HG03432 (cell line): ENCODE measurements at regions not wholly inside any gene's neighbourhood (a gene's known extent, or its start where the extent isn't known, plus 50 kb on each side); places are given as distances from the start of the nearest gene placed in this dataset.

Experiments
- ATAC-seq: cut with Tn5 transposase; IDR thresholded peaks from one replicate; pipeline ENCODE4 v1.9.1; 2021; ENCODE audit warnings: mild to moderate bottlenecking, moderate library complexity; ENCODE audit not compliant: unreplicated experiment

GRCh38 chr3:88209356-88209755 lies 59.6 kb downstream of the C3orf38 start:
- no peak for ATAC-seq

DNA sequence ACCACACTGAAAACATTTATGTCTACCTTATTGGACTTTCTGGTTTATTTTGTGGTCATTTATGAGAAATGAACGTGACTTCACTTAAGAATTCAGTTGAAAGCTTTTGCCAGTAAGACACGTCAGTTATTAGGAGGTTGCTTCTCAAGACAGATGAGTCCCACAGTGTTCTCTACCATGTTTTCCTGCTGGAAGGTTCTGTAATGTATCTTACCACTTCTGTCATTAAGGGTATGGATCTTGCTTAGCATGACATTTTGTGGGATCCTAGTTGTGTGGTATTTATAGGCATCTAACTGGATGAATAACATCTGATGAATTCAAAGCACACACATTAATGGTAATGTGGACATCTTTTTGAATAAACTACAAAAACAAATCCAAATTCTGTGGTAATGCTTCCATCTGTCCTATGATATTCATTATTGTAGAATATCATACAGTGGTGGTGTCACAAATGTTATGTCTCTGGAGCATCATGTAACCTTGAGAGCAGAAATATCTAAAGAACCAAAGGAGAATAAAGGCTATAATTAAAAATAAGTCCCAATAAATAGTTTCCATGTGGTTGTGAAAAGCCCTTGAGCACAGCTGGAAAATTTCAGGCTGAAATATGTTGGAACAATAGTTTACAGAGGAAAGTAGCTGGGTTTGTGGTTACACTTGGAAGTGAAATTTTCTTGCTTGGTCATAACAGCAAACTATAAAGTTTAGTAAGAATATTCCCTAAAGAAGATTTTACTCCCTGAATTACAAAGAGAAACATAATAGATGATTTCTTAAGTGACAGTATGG lies 61.5 kb downstream of the C3orf38 start:
- no peak for ATAC-seq

DNA sequence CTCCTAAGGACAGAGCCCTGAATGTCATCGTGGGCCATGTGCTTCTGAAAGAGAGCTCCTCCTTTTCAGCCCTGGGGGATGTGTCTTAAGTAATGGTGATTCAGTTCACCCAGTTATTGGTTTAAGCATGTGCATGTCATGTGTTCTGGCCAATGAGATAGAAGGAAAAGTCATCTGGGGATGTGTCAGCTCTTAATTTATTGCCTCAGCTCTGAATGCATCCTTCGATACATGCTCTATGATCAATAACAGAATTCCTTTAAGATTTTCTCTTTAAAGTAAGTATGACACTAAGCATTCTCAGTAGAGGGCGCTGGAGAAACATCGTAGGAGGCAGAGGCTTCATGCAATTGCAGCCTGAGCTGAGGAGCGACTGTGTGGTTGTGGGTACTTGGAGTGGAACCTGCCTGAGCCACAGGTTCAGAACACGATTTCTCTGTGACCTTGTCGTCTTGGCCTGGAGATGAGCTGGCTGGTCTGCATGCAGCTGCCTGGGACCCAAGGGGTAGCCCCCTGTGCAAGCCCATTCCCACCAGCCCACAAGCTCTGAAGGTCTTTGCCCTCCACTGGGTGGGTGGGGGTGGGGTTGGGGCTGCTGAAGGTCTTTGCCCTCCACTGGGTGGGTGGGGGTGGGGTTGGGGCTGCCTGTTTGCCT lies 69.5 kb downstream of the C3orf38 start:
- peak; percentile 94 for ATAC-seq

- ATAC-seq = no peak
Observed at GRCh38 chr3:88220126-88220525, 70.4 kb downstream of the C3orf38 start.

DNA sequence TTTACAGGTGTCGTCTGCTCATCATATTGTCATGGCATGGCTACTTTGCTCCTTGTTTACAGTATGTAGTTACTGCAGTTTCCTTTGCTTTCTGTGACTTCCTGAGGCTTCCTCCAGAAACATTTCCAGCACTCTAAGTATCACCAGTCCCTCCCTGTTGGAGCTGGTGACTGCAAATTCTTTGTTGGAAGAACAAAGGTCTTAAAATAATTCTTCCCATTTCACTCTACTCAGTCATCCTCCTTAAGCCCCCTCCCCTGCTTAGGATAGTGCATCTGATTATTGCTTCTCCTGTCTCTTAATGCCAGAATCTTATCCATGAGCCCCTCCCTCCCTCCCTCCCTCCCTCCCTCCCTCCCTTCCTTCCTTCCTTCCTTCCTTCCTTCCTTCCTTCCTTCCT lies 72.0 kb downstream of the C3orf38 start:
- no peak for ATAC-seq

DNA sequence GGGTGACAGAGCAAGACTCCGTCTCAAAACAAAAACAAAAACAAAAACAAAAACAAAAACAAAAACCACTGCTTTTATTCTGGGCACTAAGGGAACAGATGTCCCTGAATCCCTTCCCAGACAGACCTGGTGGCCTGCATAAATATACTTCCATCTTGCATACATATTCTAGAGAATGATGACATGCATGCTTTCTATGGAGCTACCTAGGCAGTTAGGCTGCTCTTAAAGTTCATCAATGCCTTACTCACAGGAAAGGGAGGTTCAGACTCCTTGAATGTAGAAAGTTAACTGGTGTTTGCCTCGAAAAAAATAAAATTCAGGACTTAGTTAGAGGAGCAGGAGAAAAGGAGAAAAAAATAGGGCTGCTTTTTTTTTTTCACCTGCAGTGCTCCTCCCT lies 72.6 kb downstream of the C3orf38 start:
- no peak for ATAC-seq

DNA sequence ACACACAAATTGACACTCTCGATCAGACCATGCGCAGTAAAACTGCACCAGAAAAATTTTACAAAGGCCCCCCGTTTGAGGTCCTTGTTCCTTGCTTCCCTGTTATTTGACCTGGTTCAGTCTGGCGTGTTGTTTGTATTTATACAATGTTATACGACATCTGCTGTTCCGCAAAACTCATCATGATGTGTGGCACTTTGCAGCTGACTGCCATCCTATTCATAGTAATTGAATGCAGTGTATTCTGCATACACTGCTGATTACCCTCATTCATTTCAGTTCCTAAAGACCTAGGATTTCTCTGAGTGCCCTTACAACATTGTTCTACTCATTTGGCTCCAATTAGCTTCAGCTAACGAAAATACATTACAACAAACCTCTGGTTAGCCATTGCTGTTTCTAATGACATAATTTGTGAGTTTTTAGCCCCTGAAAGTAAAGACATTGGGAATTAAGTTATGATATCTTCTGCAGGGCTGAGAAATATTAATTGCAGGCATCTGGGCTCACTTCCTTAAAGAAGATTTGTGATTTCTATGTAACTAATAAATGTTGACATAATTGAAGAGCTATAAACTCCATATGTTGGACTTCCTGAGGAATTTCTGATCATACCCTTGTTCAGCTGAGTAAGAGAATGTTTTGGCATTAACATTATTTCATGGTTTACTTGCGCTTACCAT lies 75.7 kb downstream of the C3orf38 start:
- no peak for ATAC-seq

GRCh38 chr3:88226910-88227309 lies 77.2 kb downstream of the C3orf38 start:
- ATAC-seq = no peak

DNA sequence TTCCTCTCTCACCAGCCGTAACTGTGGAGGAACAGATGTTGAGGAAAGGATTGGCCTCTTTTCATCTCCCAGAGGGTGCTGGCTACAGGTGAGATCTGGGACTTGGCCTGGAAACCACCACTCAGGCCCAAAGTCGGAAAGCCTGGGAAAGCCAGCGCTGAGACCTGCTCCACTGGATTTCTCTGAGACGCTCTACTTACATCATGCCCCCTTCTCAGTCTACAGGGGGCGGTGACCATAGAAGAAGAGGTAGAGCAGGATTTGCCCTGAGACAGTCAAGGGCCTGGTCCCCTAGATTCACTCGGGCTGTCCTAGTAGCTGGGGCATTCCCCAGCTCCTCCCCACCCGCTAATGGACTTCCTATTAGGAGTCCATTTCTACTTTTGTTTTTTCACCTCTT lies 80.9 kb downstream of the C3orf38 start:
- no peak for ATAC-seq

DNA sequence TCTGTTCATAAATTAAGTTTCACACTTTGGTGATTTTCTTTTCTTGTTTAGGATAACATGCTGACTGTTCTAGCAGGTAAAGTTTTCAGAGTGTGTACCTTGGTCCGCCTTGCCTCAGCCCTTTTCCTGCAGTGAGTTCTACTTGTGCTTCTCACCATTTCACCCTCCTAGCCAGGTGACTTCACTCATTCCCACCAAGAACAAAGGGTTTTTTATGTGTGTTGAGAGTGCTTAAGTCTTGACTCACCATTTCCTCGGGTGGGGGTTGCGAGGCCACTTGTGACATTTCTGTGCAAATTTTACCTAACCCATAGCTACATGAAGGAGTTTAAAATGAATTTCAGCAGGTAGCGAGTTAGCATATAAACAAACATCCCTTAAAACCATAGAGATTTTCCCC lies 81.4 kb downstream of the C3orf38 start:
- ATAC-seq = no peak

- no peak for ATAC-seq
Observed at GRCh38 chr3:88231632-88232031, 81.9 kb downstream of the C3orf38 start.

- ATAC-seq = no peak
Observed at GRCh38 chr3:88235102-88235501, 85.3 kb downstream of the C3orf38 start.

DNA sequence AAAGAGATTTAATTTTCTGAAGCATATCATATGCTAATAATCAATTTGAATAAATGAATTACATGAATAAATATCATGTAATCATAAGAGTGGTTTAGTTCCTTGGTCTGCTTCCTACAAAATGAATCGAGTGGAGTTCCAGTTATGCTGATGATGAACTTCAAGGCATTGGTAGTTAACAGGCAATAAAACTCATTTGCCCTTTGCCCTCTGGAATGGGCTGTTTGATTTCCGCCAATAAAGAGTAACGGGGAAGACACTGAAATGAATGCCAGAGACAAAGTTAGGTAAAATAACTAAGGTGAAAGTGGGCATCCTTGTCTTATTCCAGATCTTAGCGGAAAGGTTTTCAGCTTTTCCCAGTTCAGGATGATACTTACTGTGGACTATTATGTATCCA lies 90.1 kb downstream of the C3orf38 start:
- ATAC-seq = no peak

GRCh38 chr3:88248658-88249057 lies 98.9 kb downstream of the C3orf38 start:
- no peak for ATAC-seq

GRCh38 chr3:88259045-88259444 lies 109.3 kb downstream of the C3orf38 start:
- no peak for ATAC-seq

DNA sequence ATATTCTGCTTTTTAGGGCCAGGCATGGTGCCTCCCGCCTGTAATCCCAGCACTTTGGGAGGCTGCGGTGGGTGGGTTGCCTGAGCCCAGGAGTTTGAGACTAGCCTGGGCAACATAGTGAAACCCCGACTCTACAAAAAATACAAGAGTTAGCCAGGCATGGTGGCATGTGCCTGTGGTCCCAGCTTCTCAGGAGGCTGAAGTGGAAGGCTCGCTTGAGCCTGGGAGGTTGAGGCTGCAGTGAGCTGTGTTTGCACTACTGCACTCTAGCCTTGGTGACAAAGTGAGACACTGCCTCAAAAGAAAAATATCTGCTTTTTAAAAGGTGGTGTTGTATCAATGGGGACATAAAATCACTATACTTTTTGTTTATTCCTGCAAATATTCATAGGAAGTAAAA lies 112.8 kb downstream of the C3orf38 start:
- no peak for ATAC-seq

GRCh38 chr3:88263417-88264100 lies 113.8 kb downstream of the C3orf38 start:
- ATAC-seq = no peak

DNA sequence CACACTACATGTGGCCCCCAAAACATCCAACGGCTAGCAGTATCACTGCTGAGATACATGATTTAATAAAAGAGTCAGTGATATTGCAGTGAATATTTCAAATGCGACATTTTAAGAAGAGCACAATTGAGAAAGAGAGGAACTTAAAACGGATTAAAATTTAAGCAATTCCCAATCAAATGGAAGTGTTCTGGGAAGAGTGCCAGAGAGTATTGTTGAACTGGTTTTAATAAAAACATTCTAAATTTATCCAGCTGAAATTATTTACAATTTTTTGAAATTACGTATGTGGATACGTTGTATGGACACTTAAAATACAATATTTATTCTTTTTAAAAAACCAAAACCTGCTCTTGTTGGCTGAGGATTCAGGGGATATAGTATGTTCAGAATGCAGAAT lies 117.7 kb downstream of the C3orf38 start:
- ATAC-seq = no peak

DNA sequence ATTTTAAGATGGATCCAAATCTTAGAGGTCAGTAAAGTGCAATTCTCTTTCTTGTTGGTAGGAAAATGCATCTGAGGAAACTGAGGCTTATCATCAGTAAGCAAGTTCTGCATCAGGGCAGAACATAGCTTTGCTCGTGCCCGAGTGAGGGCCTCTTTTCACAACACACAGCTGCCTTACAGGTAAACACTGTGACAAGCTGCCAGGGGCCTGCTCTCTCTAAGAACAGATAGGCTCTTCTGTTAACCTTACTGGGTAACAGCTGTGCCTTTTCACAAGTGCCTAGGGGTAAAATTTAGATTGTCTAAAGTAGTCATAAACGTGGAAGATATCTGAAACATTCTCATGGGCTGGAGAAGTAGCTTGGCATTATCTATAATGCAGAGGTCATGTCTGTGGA lies 118.1 kb downstream of the C3orf38 start:
- no peak for ATAC-seq

DNA sequence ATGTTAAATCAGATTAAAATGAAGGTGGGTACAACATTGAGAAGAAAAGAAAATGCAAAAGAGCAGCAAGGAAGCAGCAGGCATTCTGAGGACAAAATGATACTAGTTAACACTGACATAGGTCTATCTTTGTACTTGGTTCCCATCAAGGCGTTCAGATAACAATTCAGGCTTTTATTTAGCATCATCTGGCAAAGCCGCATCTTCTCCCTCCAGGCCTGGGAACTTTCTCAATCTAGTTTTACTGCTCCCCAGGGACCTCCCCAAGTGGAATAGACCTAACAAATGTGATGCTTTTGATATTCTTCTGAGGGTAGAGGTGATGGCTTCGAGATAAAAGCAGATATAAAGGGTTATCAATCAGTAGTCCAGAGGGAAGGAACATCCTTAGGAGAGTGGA lies 130.6 kb downstream of the C3orf38 start:
- ATAC-seq = no peak

DNA sequence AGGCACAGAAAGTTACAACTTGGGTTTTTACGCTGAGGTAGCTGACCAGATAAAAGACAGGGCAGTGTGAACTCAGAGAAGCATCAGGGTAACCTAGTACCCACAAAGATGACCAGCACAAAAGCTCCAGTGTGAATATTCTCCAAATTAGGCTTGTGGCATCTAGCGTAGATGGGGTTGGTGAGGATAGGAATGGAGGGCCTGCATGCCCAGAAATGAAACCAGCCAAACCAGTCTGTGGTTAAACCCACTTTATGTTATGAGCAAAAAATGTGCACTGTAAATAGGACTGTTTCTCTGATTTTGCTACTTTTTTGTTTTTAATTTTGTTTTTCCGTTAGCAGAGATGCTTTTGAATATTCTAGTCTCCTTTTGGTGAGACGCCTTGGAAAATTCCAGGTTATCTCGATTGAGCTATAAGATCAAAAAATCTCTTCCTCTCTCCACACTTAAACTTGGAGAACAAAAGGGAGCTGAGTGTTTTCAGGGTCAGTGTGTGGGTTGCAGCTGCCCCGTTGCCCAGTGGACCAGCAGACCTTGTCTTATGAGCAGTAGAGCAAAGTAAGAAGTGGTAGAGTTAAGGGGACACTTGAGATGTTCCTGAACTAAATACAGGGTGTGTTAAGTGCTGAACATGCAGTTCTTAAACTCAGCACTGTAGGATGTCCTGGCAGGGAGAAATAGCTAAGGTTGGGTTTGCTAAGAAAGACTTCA lies 132.9 kb downstream of the C3orf38 start:
- no peak for ATAC-seq
